Activated CD4-positive, alpha-beta T cell treated with anti-CD3 and anti-CD28 coated beads for 36 hours (primary cell): ENCODE measurements at regions not wholly inside any gene's neighbourhood (a gene's known extent, or its start where the extent isn't known, plus 50 kb on each side); places are given as distances from the start of the nearest gene placed in this dataset.

ENCODE experiments used
- ATAC-seq: fragments of 200-7000 bp; cut with Tn5 transposase; one replicate; pipeline ENCODE4 v1.10.0; 2021; ENCODE audit warnings: mild to moderate bottlenecking, moderate library complexity
- CTCF ChIA-PET: fragments of 350-600 bp; sonication (Branson Sonifier 250); formaldehyde crosslinking; loops from one replicate; lab custom pipeline; 2021; ENCODE audit warnings: antibody characterized with exemption; lab: Charles Lee
- POLR2A ChIA-PET: fragments of 350-600 bp; sonication (Branson Sonifier 250); formaldehyde crosslinking; loops from one replicate; lab custom pipeline; 2021; ENCODE audit warnings: antibody characterized with exemption, inconsistent platforms; lab: Charles Lee
- DNase-seq: peaks from one replicate; pipeline ENCODE4 v3.0.0-alpha.2; 2020
- H3K27ac Mint-ChIP-seq: one replicate; pipeline ENCODE4 v1.8.0; 2021; ENCODE audit warnings: mixed read lengths
- H3K27me3 Mint-ChIP-seq: one replicate; pipeline ENCODE4 v1.8.0; 2021; ENCODE audit warnings: mixed read lengths
- H3K36me3 Mint-ChIP-seq: one replicate; pipeline ENCODE4 v1.8.0; 2021; ENCODE audit warnings: low read depth, mixed read lengths
- H3K4me1 Mint-ChIP-seq: one replicate; pipeline ENCODE4 v1.8.0; 2021; ENCODE audit warnings: mixed read lengths
- H3K4me3 Mint-ChIP-seq: one replicate; pipeline ENCODE4 v1.8.0; 2021; ENCODE audit warnings: mild to moderate bottlenecking, moderate library complexity, mixed read lengths
- H3K9me3 Mint-ChIP-seq: one replicate; pipeline ENCODE4 v1.8.0; 2021; ENCODE audit warnings: low read depth, mixed read lengths
- intact Hi-C, 2 experiments: fragments of 100-400 bp; cut with DNase I in 1 of 2; cut with micrococcal nuclease in 1 of 2; formaldehyde crosslinking; loops; one replicate each; pipeline versions ENCODE4 v1.14.2 to v1.15.1; 2022 to 2024; cut with DNase I, micrococcal nuclease

DNA sequence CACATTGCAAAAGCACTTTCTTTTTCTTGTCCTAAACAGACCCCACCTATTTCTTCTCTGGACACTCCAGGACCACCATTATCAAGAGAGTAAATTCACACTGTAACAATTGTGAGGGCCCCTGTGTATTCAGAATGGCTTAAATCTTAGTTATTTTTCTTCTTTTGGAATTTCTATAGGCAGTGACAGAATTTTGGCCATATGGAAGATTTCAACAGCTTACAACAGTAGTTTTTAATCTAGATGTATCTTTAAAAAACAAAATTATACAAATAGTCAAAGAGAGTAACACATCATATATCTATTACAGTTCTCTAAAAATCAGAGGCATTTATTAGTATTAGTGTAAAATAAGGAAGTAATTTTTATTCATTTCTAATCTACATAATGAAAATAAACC is 482.1 kb downstream of the LIG4 start:
- DNase-seq, result no peak
- Mint-ChIP-seq H3K4me1 (no peaks in the 10 kb centered on the region), H3K36me3 (no peaks in the 10 kb centered on the region), H3K9me3 (no peaks in the 10 kb centered on the region), H3K27ac (no peak overlapping the region), H3K4me3 (no peak overlapping the region), H3K27me3 (no peaks in the 10 kb centered on the region)
- intact Hi-C loops, result no loop called here
- CTCF ChIA-PET, result no interaction called here
- POLR2A ChIA-PET, result no interaction called here
- no peak for ATAC-seq

DNA sequence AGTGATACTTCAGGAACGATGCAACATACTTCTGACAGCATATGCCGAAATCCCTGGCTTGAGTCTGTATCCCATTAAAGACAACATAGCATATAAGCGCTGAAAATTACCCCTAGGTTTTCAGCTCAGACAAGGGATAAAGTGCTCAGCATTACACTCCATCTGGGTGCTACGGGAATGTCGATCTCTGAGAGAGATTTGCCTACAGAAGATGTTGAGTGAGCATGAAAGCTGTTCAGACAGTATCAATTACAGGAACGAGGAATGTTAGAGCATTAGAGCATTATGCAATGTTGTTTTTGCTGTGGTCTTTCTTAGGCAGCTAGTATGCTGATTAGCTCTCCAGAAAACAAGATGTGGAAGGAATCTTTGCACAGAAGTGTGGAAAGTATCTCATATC is 484.5 kb downstream of the LIG4 start:
- CTCF ChIA-PET, result no interaction called here
- Mint-ChIP-seq H3K9me3 (no peaks in the 10 kb centered on the region), H3K36me3 (no peaks in the 10 kb centered on the region)

DNA sequence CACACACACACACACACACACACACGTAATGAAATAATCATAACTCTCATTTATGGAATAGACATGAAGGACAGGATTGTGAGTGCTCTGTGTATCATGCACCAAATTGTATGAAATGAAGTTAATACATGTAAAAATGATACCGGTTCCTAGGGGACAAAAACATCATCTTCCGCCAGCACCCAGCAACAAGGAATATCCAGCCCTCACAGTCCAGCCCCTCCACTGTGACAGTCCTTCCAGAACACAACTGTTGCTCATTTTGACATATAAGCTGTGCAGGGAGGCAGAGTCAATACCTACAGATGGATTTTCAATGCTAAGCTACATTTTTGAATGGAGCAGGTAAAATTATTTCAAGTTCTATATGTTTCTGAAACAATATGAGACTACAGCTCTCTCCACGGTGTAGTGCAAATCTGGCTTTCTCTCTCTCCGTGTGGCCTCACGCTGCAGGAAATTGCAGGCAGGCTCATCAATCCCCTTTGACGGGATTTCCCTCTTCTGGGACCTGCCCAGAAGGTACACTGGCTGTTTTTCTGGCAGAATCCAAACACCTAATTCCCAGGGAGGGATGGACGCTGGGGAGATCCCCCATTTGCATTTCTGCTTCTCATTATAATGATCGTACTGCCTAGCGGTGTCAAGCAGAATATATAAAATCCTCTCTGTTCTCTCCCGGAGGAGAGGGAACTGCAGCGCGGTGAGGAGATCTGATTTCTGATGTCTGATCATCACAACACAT is 494.0 kb downstream of the LIG4 start:
- no peak overlapping the region for H3K27ac Mint-ChIP-seq

More for the DNA sequence above, 484.5 kb downstream of the LIG4 start:
- POLR2A ChIA-PET, result no interaction called here
- no peaks in the 10 kb centered on the region for H3K27me3 Mint-ChIP-seq
- DNase-seq (no peak), ATAC-seq (no peak)
- no peak overlapping the region for H3K27ac Mint-ChIP-seq
- intact Hi-C loops, result no loop called here
- no peak overlapping the region for H3K4me3 Mint-ChIP-seq
- H3K4me1 Mint-ChIP-seq, result no peaks in the 10 kb centered on the region

DNA sequence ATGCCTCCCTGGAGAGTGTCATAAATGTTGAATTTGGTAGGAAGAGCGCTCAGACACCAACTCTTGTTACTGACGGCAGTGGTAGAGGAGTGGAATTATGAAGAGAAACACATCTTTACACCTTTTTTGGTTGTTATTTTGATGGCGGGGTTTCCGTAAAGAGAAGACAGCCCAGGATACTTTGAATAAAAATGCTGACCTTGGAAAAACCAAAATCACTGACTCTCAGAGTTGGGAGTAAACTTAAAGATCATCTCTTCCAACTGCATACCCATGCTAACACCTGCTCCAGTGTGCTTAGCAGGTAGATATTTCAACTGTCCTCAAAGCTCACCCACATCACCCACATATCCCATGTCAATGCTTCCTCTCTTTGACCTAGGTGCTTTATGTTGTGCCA is 498.6 kb downstream of the LIG4 start:
- DNase-seq (no peak), ATAC-seq (no peak)
- Mint-ChIP-seq H3K36me3 (no peaks in the 10 kb centered on the region), H3K4me3 (no peak overlapping the region), H3K27me3 (no peaks in the 10 kb centered on the region), H3K9me3 (peaks cover 3% of the 10 kb centered on the region), H3K4me1 (no peaks in the 10 kb centered on the region), H3K27ac (no peak overlapping the region)
- intact Hi-C loops, result no loop called here
- ChIA-PET CTCF (interaction anchor here (1.2 kb wide), 1 partner anchor 68 kb away, joined by 3 read pairs; no protein-coding TSS in a partner anchor), POLR2A (no interaction called here)

More for the DNA sequence above, 494.0 kb downstream of the LIG4 start:
- Mint-ChIP-seq H3K4me3 (no peak overlapping the region), H3K4me1 (no peaks in the 10 kb centered on the region), H3K9me3 (peaks cover 3% of the 10 kb centered on the region), H3K27me3 (no peaks in the 10 kb centered on the region), H3K36me3 (no peaks in the 10 kb centered on the region)
- CTCF ChIA-PET, result no interaction called here
- no peak for ATAC-seq
- intact Hi-C loops, result no loop called here
- no peak for DNase-seq
- POLR2A ChIA-PET, result no interaction called here

DNA sequence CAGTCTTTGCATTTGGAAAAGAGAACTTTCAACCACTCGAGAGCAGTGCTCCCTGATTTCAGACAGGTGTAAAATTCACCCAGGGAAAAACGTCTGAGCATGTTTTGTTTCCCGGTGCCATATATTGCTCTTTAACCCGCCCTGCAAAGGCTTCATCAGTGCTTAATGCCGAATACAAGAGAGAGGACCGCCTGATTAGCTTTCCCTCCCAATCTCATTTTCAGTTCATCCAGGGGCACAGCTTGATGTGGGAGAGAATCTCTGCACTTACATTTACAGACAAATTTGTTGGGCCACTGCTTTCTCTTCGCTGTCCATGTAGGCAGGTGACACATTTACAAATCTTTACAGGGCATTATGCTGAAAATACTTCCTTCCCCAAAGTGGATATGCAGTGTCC is 499.1 kb downstream of the LIG4 start:
- Mint-ChIP-seq H3K27ac (no peak overlapping the region), H3K27me3 (no peaks in the 10 kb centered on the region), H3K4me1 (no peaks in the 10 kb centered on the region), H3K36me3 (no peaks in the 10 kb centered on the region), H3K4me3 (no peak overlapping the region), H3K9me3 (peaks cover 3% of the 10 kb centered on the region)
- ATAC-seq, result no peak
- intact Hi-C loops, result no loop called here
- no peak for DNase-seq
- ChIA-PET CTCF (no interaction called here), POLR2A (no interaction called here)

DNA sequence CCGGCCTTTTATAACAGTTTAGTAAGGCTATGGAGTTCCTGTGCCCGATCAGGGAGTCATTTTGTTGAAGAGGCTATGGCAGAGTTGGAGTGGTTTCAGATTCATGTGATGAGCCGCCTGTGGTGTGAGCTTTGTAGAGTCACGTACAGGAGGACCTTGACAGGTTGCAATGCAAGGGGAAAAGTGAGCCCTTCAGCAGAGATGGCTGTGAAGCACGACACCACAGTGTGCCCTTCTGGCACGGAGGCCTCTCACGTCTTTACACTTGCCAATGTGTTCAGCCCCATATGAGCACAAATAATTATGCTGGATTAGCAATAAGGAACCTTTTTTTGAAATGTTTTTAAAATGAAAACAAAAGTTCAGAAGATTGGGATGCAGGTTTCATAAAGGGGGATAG is 499.8 kb downstream of the LIG4 start:
- ChIA-PET CTCF (no interaction called here), POLR2A (no interaction called here)
- H3K27ac Mint-ChIP-seq, result no peak overlapping the region

DNA sequence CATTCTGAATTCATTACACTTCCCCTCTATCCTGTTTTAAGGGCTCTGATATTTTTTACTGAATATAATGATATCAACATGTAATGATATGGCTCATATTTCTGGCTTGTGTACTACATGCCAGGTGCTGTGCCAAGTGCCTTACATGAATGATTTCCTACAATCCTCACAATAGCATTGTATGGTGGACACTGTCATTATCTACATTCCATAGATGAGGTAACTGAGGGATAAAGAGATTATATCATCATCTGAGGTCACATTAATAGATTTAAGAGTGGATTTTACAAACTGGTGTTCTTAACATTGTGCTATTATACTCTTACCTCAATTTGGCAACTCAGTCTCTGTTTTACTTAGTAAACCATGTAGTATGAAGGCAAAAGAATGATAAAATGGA is 502.0 kb downstream of the LIG4 start:
- H3K27ac Mint-ChIP-seq, result no peak overlapping the region
- intact Hi-C loops, result no loop called here

More for the DNA sequence above, 499.8 kb downstream of the LIG4 start:
- Mint-ChIP-seq H3K4me3 (no peak overlapping the region), H3K36me3 (no peaks in the 10 kb centered on the region), H3K9me3 (peaks cover 6% of the 10 kb centered on the region), H3K4me1 (no peaks in the 10 kb centered on the region), H3K27me3 (no peaks in the 10 kb centered on the region)
- DNase-seq (no peak), ATAC-seq (no peak)
- intact Hi-C loops, result no loop called here

DNA sequence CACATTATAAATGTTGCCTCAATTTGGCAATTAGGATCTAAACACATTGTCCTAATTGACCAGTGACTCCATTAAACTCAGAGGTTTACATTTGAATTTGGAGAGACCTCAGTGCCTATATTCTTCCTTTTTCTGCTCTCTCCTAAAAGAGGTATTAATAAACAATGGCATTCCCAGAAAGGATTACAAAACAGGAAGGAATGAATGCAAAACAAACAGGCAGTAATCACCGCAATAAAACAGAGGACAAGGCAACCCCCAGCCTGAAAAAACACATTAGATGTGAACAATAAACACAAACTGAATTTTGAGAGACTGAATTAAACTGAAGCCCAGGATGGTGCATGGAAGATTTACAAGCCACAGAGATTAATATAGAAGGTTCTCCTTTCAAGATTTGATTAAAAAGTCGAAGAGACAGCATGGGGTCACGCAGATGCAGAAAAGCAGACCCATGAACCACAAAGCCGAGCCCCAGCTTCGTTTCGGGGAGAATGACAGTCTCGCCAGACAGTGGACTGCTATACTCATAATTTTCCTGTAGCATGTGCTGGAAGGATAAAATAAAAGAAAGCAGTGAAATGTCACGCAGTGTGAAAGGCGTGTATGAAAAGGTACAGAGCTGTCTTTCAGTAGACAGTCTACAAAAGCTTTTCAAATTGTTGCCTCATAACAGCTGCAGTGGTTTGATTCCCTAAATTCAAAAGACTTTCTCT is 503.0 kb downstream of the LIG4 start:
- no peak for ATAC-seq
- H3K36me3 Mint-ChIP-seq, result no peaks in the 10 kb centered on the region
- no peak overlapping the region for H3K27ac Mint-ChIP-seq
- ChIA-PET POLR2A (no interaction called here), CTCF (no interaction called here)
- H3K9me3 Mint-ChIP-seq, result peaks cover 3% of the 10 kb centered on the region
- H3K4me1 Mint-ChIP-seq, result no peaks in the 10 kb centered on the region
- no peak for DNase-seq
- no peak overlapping the region for H3K4me3 Mint-ChIP-seq
- intact Hi-C loops, result no loop called here
- no peaks in the 10 kb centered on the region for H3K27me3 Mint-ChIP-seq

More for the DNA sequence above, 502.0 kb downstream of the LIG4 start:
- no peak for ATAC-seq
- Mint-ChIP-seq H3K36me3 (no peaks in the 10 kb centered on the region), H3K27me3 (no peaks in the 10 kb centered on the region), H3K4me1 (no peaks in the 10 kb centered on the region), H3K9me3 (peaks cover 3% of the 10 kb centered on the region), H3K4me3 (no peak overlapping the region)
- no peak for DNase-seq
- POLR2A ChIA-PET, result no interaction called here
- CTCF ChIA-PET, result no interaction called here

DNA sequence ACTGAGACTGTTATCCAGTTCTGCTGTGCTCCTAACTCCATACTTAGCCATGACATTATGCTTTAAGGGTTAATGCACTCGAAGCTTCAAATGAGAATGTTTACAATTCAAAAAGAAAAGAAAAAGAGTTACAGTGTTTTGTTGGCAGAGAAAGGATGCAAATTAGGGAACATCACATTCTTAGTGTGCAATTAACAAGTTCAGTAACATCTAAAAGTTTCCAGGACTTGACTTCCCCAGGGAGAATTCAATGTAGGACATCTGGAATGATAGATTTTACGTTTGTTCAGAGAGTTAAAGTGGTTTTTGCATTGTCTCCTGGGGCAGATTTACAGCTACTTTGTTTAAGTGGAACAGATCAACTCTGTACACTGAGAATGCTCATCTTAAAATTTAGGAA is 525.2 kb downstream of the LIG4 start:
- no peak for ATAC-seq
- no peaks in the 10 kb centered on the region for H3K4me1 Mint-ChIP-seq
- ChIA-PET CTCF (no interaction called here), POLR2A (no interaction called here)
- H3K4me3 Mint-ChIP-seq, result no peak overlapping the region
- no peak for DNase-seq
- H3K36me3 Mint-ChIP-seq, result no peaks in the 10 kb centered on the region
- H3K9me3 Mint-ChIP-seq, result no peaks in the 10 kb centered on the region
- intact Hi-C loops, result no loop called here
- H3K27me3 Mint-ChIP-seq, result no peaks in the 10 kb centered on the region
- no peak overlapping the region for H3K27ac Mint-ChIP-seq

DNA sequence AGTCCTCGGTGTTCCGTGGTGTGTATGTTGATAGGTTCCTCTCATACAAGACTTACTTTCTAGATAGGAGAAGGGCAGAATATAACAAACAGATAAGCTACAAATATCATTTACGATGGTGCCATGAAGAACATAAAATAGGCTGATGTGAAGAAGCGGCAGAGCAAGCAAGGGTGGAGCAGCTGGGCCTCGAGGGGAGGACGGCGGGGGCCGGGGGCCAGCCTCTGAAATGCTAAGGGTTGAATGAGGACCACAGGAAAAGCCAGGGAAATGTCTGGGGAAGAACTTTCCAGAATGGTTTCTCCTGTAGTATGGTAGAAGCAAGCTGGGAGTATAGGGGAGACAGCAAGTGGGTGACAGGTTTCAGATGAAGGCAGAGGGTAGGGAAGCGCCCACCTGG is 529.5 kb downstream of the LIG4 start:
- intact Hi-C loops, result no loop called here
- ATAC-seq (no peak), DNase-seq (no peak)
- POLR2A ChIA-PET, result no interaction called here
- H3K36me3 Mint-ChIP-seq, result no peaks in the 10 kb centered on the region
- H3K27me3 Mint-ChIP-seq, result no peaks in the 10 kb centered on the region
- H3K9me3 Mint-ChIP-seq, result no peaks in the 10 kb centered on the region
- H3K27ac Mint-ChIP-seq, result no peak overlapping the region
- CTCF ChIA-PET, result no interaction called here
- H3K4me1 Mint-ChIP-seq, result no peaks in the 10 kb centered on the region
- H3K4me3 Mint-ChIP-seq, result no peak overlapping the region

DNA sequence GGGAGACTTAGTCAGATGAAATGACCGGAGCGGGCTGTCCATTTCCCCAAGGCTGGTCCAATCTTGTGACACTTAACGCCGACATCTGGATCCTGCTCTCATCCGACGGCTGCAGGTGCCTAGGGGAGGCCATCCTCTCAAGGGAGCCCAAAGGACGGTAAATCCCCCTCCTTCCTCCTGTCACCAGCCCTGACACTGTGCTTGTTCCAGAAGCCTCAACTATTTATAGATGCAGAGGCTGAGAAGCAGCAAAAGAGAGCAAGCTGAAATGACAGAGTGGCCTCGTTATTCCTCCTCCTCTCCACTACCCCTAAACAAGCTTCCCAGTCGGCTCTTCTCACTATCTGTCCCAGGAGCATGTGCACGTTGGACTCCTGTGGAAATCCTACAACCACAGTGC is 533.7 kb downstream of the LIG4 start:
- Mint-ChIP-seq H3K9me3 (no peaks in the 10 kb centered on the region), H3K27me3 (no peaks in the 10 kb centered on the region), H3K4me1 (no peaks in the 10 kb centered on the region), H3K4me3 (no peak overlapping the region), H3K27ac (no peak overlapping the region), H3K36me3 (no peaks in the 10 kb centered on the region)
- no peak for ATAC-seq
- ChIA-PET POLR2A (no interaction called here), CTCF (no interaction called here)
- intact Hi-C loops, result no loop called here
- DNase-seq, result no peak

DNA sequence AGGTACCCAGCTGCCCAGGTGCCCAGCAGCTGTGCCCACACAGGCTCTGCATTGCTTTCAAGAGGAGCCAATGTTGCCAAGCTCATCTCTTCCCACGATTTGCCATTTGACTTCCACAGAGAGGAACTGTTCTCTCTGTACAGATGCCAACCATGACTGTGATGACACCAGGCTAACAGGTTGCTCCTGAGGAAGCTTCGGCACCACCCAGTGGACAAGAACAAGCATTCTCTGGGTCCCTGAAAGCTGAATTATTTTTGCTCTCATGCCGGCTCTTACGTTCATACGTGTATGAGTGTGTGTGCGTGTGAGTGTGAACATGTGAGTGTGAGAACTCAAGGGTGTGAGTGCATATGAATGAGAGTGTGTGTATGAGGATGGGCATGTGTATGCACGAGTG is 535.2 kb downstream of the LIG4 start:
- POLR2A ChIA-PET, result no interaction called here
- Mint-ChIP-seq H3K4me3 (no peak overlapping the region), H3K36me3 (no peaks in the 10 kb centered on the region), H3K4me1 (no peaks in the 10 kb centered on the region), H3K9me3 (no peaks in the 10 kb centered on the region), H3K27me3 (no peaks in the 10 kb centered on the region), H3K27ac (no peak overlapping the region)
- ATAC-seq (no peak), DNase-seq (no peak)
- CTCF ChIA-PET, result no interaction called here
- intact Hi-C loops, result no loop called here
